Caco-2 (cell line): ENCODE measurements at regions not wholly inside any gene's neighbourhood (a gene's known extent, or its start where the extent isn't known, plus 50 kb on each side); places are given as distances from the start of the nearest gene placed in this dataset.

Experiments used
- BruUV-seq: library from RNA; stranded (reverse); fragments of 400-500 nt; replicated peaks from 2 replicates; lab custom pipeline; 2021; lab: Mats Ljungman, UMichigan
- CTCF ChIA-PET: fragments of 300-600 bp; sonication (Branson Sonifier 250); formaldehyde crosslinking; loops from one replicate; lab custom pipeline; 2022; ENCODE audit warnings: antibody characterized with exemption; lab: Charles Lee
- POLR2A ChIA-PET: fragments of 300-600 bp; sonication (Branson Sonifier 250); formaldehyde crosslinking; loops from one replicate; lab custom pipeline; 2022; ENCODE audit warnings: antibody characterized with exemption; lab: Charles Lee
- DNase-seq, 2 experiments: peaks; one replicate each; pipeline versions ENCODE4 v3.0.0 to v3.0.0-alpha.2; 2020 to 2022
- H3K27me3 ChIP-seq: replicated peaks from 2 replicates; pipeline ENCODE4 v1.6.0; 2011; ENCODE audit warnings: low read length; ENCODE audit not compliant: control insufficient read depth, insufficient read depth
- H3K36me3 ChIP-seq: 2 replicates; pipeline ENCODE4 v1.5.1; 2011; ENCODE audit warnings: low read length; ENCODE audit not compliant: control insufficient read depth, insufficient read depth
- H3K4me1 ChIP-seq: fragments of 250-450 bp; sonication (Bioruptor Pico); 2 replicates; pipeline ENCODE4 v1.5.1; 2020; ENCODE audit warnings: mild to moderate bottlenecking
- H3K4me3 ChIP-seq: 2 replicates; pipeline ENCODE4 v1.5.1; 2011; ENCODE audit warnings: low read depth, mild to moderate bottlenecking, control low read depth, low read length
- H3K9me3 ChIP-seq: fragments of 250-450 bp; sonication (Bioruptor Pico); 2 replicates; pipeline ENCODE4 v1.5.1; 2020; ENCODE audit warnings: mild to moderate bottlenecking, moderate library complexity
- H3K27ac Mint-ChIP-seq: one replicate; pipeline ENCODE4 v1.8.0; 2022; ENCODE audit warnings: mixed read lengths; ENCODE audit not compliant: unreplicated experiment
- H3K27me3 Mint-ChIP-seq: one replicate; pipeline ENCODE4 v1.8.0; 2022; ENCODE audit warnings: mixed read lengths; ENCODE audit not compliant: insufficient read depth, unreplicated experiment
- H3K36me3 Mint-ChIP-seq: one replicate; pipeline ENCODE4 v1.8.0; 2022; ENCODE audit warnings: mild to moderate bottlenecking, mixed read lengths; ENCODE audit not compliant: insufficient read depth, unreplicated experiment
- H3K4me1 Mint-ChIP-seq: one replicate; pipeline ENCODE4 v1.8.0; 2022; ENCODE audit warnings: low read depth, mixed read lengths; ENCODE audit not compliant: unreplicated experiment
- H3K4me3 Mint-ChIP-seq: one replicate; pipeline ENCODE4 v1.8.0; 2022; ENCODE audit warnings: mild to moderate bottlenecking, moderate library complexity, mixed read lengths; ENCODE audit not compliant: unreplicated experiment
- H3K9me3 Mint-ChIP-seq: one replicate; pipeline ENCODE4 v1.8.0; 2022; ENCODE audit warnings: mixed read lengths; ENCODE audit not compliant: unreplicated experiment
- intact Hi-C: fragments of 100-400 bp; cut with micrococcal nuclease; formaldehyde crosslinking; loops from one replicate; pipeline ENCODE4 v1.10.0; 2022; ENCODE audit not compliant: unreplicated experiment
- TF ChIP-seq, protein P1 (sequence below), 2 experiments: fragments of 200-600 bp in 1 of 2; IDR thresholded peaks; 1 replicate in 1 of 2; 2 replicates in 1 of 2; pipeline versions ENCODE4 v1.5.1 to v1.8.0; 2011 to 2022; ENCODE audit warnings: antibody characterized with exemption in 1 of 2, control low read depth in 1 of 2, inconsistent platforms in 1 of 2, low read depth in 1 of 2, low read length in 1 of 2, mild to moderate bottlenecking in 1 of 2, moderate library complexity in 1 of 2; ENCODE audit not compliant: insufficient read depth in 1 of 2, severe bottlenecking in 1 of 2, unreplicated experiment in 1 of 2

DNA sequence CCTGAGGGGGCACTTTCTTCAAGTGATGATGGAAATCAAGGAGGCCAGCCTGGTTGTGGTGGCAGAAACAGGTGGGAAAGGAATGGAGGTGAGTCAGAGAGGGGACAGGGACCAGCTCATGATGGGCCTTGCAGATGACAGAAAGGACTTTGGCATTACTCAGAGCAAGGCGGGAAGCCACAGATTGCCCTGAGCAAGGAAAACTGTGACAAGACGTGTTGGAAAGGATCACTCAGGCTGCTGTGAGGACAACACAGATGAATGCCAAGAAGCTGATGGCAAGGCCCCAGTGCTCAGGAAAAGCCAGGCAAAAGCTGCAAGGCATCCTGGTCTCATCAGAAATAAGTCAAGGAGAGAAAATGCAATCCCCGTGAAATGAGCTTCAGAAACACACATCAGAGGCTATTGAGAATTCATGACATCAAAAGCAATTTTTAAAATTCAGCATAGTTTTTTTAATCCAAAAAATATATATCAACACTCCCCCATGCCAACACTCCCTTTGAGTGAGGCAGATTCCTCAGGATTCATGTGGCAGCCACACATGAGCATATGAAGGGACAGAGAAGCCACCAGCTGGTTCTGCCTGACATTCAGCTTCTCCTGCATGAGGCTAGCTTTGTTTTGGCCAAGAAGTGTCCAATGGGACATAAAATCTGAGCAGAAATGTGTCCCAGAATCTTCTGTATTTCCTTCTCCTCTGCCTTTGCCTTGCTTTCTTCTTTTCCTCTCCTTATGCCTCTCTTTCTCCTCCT lies 244.5 kb upstream of the MYO3A start:
- H3K27me3 ChIP-seq, result no peaks in the 10 kb centered on the region
- no peaks in the 10 kb centered on the region for H3K9me3 ChIP-seq
- no peaks in the 10 kb centered on the region for H3K36me3 ChIP-seq
- H3K4me1 ChIP-seq, result no peaks in the 10 kb centered on the region
- ChIA-PET POLR2A (no interaction called here), CTCF (no interaction called here)
- TF ChIP-seq, protein P1, sequence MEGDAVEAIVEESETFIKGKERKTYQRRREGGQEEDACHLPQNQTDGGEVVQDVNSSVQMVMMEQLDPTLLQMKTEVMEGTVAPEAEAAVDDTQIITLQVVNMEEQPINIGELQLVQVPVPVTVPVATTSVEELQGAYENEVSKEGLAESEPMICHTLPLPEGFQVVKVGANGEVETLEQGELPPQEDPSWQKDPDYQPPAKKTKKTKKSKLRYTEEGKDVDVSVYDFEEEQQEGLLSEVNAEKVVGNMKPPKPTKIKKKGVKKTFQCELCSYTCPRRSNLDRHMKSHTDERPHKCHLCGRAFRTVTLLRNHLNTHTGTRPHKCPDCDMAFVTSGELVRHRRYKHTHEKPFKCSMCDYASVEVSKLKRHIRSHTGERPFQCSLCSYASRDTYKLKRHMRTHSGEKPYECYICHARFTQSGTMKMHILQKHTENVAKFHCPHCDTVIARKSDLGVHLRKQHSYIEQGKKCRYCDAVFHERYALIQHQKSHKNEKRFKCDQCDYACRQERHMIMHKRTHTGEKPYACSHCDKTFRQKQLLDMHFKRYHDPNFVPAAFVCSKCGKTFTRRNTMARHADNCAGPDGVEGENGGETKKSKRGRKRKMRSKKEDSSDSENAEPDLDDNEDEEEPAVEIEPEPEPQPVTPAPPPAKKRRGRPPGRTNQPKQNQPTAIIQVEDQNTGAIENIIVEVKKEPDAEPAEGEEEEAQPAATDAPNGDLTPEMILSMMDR (IDR thresholded peaks at IDR 0.05; ENCODE audit: insufficient read depth in 1 of 2, low read depth in 1 of 2, low read length in 1 of 2, severe bottlenecking in 1 of 2, unreplicated experiment in 1 of 2), result no peak
- Mint-ChIP-seq H3K9me3 (no peaks in the 10 kb centered on the region), H3K27me3 (peaks cover 13% of the 10 kb centered on the region), H3K4me1 (no peaks in the 10 kb centered on the region), H3K36me3 (no peaks in the 10 kb centered on the region), H3K27ac (no peak overlapping the region), H3K4me3 (no peak overlapping the region)
- no peak overlapping the region for H3K4me3 ChIP-seq
- intact Hi-C loops, result no loop called here
- BruUV-seq, result no TSS peak
- no peak for DNase-seq

DNA sequence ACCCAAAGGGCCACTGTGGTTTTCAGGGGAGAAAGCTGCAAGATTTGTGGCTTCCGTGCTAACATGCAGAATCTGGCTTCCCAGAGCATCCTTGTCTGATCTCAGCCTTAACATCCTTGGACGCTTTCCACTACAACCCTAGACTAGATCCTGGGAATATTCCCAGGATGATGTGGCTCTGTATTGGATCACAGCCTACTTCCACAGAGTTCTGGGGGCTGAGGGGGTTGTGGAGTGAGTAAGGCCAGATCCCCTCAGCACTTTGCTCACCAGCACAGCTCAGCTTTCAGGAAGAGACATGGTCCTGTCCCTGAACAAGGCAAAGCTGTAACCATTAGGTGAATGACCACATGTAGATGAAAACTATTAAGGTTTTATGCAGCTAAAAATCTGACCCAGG lies 241.3 kb upstream of the MYO3A start:
- H3K9me3 Mint-ChIP-seq, result no peaks in the 10 kb centered on the region
- H3K4me3 Mint-ChIP-seq, result no peak overlapping the region
- Histone ChIP-seq H3K27me3 (no peaks in the 10 kb centered on the region), H3K36me3 (no peaks in the 10 kb centered on the region), H3K4me1 (no peaks in the 10 kb centered on the region), H3K4me3 (no peak overlapping the region), H3K9me3 (no peaks in the 10 kb centered on the region)
- TF ChIP-seq, protein P1 (IDR thresholded peaks at IDR 0.05; ENCODE audit: insufficient read depth in 1 of 2, low read depth in 1 of 2, low read length in 1 of 2, severe bottlenecking in 1 of 2, unreplicated experiment in 1 of 2), result no peak
- no peaks in the 10 kb centered on the region for H3K4me1 Mint-ChIP-seq
- ChIA-PET CTCF (no interaction called here), POLR2A (no interaction called here)
- BruUV-seq, result no TSS peak
- H3K36me3 Mint-ChIP-seq, result no peaks in the 10 kb centered on the region
- intact Hi-C loops, result no loop called here
- peaks cover 17% of the 10 kb centered on the region for H3K27me3 Mint-ChIP-seq
- no peak overlapping the region for H3K27ac Mint-ChIP-seq
- no peak for DNase-seq

DNA sequence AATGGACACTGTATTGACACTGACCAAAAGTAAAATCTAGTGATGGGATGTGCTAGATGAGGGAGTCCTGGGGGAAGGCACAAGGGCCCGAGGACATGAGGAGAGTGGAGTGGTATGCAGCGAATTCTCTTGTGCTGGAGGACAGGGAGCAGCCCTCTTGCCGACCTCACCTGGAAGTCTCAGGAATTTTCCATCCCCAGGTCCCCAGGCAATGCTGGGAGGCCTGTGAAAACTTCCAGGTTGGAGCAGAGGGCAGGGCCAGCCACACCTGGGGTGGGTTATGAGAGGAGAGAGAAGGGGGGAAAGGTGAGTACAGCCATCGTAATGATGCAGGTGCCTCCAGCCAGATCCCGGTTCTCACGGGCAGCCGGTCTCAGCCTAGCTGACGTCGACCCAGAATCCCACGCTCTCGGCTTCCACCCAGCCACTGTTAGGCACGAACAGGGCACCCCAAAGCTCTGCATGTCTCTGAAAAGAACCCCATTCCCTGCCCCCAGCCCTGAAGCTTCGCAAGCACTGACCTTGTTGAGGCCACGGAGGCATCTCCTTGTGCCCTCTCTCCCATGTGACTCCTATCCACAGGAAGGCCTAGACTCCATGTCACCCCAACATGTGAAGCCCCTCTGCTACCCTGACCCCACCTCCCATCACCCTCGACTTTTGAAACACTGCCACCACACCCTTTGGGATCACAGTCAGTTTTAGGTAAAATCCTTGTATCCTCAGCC lies 239.7 kb upstream of the MYO3A start:
- peaks cover 14% of the 10 kb centered on the region for H3K27me3 Mint-ChIP-seq
- Histone ChIP-seq H3K9me3 (no peaks in the 10 kb centered on the region), H3K36me3 (no peaks in the 10 kb centered on the region), H3K4me1 (no peaks in the 10 kb centered on the region), H3K27me3 (no peaks in the 10 kb centered on the region), H3K4me3 (no peak overlapping the region)
- CTCF ChIA-PET, result no interaction called here
- no peaks in the 10 kb centered on the region for H3K9me3 Mint-ChIP-seq
- intact Hi-C loops, result no loop called here
- no TSS peak for BruUV-seq
- H3K4me3 Mint-ChIP-seq, result no peak overlapping the region
- TF ChIP-seq, protein P1 (IDR thresholded peaks at IDR 0.05; ENCODE audit: insufficient read depth in 1 of 2, low read depth in 1 of 2, low read length in 1 of 2, severe bottlenecking in 1 of 2, unreplicated experiment in 1 of 2), result no peak
- DNase-seq, result no peak
- POLR2A ChIA-PET, result no interaction called here
- no peaks in the 10 kb centered on the region for H3K36me3 Mint-ChIP-seq
- no peak overlapping the region for H3K27ac Mint-ChIP-seq
- H3K4me1 Mint-ChIP-seq, result no peaks in the 10 kb centered on the region
